Esophagus squamous epithelium (tissue), 4 donors: ENCODE measurements at regions not wholly inside any gene's neighbourhood (a gene's known extent, or its start where the extent isn't known, plus 50 kb on each side); places are given as distances from the start of the nearest gene placed in this dataset.

Experiments used
- CTCF ChIP-seq, 6 experiments: fragments of 450-650 bp in 4 of 6; fragments of 200-600 bp in 2 of 6; sonication (generic) in 2 of 6; IDR thresholded peaks; one replicate each; pipeline ENCODE4 v1.5.1; 2016 to 2019; ENCODE audit warnings: antibody characterized with exemption in 6 of 6, mild to moderate bottlenecking in 4 of 6, moderate library complexity in 4 of 6
- POLR2A ChIP-seq, 4 donors: fragments of 450-650 bp; IDR thresholded peaks; one replicate each; pipeline ENCODE4 v1.6.1; 2017; ENCODE audit warnings: antibody characterized with exemption in 4 of 4, mild to moderate bottlenecking in 4 of 4, moderate library complexity in 3 of 4

GRCh38 chr5:120326651-120327050 lies 137.4 kb upstream of the PRR16 start:
- TF ChIP-seq POLR2A (IDR thresholded peaks at IDR 0.05) (no peak), CTCF (IDR thresholded peaks at IDR 0.05) (no peak)
